ENCODE measurements at regions not wholly inside any gene's neighbourhood (a gene's known extent, or its start where the extent isn't known, plus 50 kb on each side); places are given as distances from the start of the nearest gene placed in this dataset.

GRCh38 chr10:111650088-111650487 is 533.5 kb downstream of the GPAM start:
- H3K4me3 ChIP-seq (ENCODE audit: low read depth, low read length), result no peak overlapping the region
- POLR2A ChIA-PET, result no interaction called here
- DNase-seq (ENCODE audit: low read depth, low spot score), result no peak
- CTCF ChIA-PET, result no interaction called here
- TF ChIP-seq, protein P1, sequence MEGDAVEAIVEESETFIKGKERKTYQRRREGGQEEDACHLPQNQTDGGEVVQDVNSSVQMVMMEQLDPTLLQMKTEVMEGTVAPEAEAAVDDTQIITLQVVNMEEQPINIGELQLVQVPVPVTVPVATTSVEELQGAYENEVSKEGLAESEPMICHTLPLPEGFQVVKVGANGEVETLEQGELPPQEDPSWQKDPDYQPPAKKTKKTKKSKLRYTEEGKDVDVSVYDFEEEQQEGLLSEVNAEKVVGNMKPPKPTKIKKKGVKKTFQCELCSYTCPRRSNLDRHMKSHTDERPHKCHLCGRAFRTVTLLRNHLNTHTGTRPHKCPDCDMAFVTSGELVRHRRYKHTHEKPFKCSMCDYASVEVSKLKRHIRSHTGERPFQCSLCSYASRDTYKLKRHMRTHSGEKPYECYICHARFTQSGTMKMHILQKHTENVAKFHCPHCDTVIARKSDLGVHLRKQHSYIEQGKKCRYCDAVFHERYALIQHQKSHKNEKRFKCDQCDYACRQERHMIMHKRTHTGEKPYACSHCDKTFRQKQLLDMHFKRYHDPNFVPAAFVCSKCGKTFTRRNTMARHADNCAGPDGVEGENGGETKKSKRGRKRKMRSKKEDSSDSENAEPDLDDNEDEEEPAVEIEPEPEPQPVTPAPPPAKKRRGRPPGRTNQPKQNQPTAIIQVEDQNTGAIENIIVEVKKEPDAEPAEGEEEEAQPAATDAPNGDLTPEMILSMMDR (IDR thresholded peaks at IDR 0.05; ENCODE audit: insufficient read depth, low read length, missing control alignments), result no peak

DNA sequence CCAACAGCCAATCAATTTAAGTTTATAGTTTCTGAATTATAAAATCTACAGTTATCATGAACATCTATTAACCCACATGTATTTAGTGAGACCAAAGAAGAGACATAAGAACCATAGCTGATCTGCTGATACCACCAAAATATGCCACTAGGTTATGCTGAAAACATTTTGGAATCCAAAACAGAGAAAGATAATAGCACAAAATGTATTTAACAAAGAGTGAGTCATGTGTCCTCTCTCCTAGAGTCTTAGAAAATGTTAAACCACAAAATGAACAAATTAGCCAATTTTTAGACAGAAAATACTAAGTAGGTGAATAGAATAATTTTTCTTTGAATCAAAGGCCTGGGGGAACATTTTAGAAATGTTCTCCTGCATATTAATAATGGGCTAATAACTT is 527.5 kb downstream of the GPAM start:
- ChIA-PET POLR2A (interaction anchor here (0.6 kb wide), 1 partner anchor 122 kb away, joined by 3 read pairs; no protein-coding TSS in a partner anchor), CTCF (no interaction called here)
- DNase-seq (ENCODE audit: low read depth, low spot score), result no peak
- no peak overlapping the region for H3K4me3 ChIP-seq (ENCODE audit: low read depth, low read length)
- TF ChIP-seq, protein P1 (IDR thresholded peaks at IDR 0.05; ENCODE audit: insufficient read depth, low read length, missing control alignments), result no peak

DNA sequence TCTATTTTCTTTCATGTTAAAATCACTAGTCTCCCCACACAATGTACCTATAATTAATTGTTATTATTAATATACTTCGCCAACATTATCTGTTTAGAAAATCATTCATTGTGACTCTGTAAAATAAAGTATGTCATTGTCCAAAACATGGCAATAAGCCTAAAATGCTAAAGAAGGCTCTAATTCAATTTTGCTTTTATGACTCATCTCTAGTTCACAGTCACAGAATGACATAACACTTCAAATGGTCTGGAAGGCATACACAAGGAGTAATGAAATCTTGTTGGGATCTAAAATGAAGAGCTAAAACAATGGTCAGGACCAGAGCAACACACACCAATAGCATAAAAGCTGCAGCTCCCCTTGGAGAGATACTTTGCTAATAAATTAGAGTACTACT is 505.8 kb downstream of the GPAM start:
- DNase-seq (ENCODE audit: low read depth, low spot score), result no peak
- ChIA-PET POLR2A (no interaction called here), CTCF (no interaction called here)
- TF ChIP-seq, protein P1 (IDR thresholded peaks at IDR 0.05; ENCODE audit: insufficient read depth, low read length, missing control alignments), result no peak
- no peak overlapping the region for H3K4me3 ChIP-seq (ENCODE audit: low read depth, low read length)

GRCh38 chr10:111686796-111687195 is 496.8 kb downstream of the GPAM start:
- ChIA-PET POLR2A (no interaction called here), CTCF (no interaction called here)
- H3K4me3 ChIP-seq (ENCODE audit: low read depth, low read length), result no peak overlapping the region
- TF ChIP-seq, protein P1 (IDR thresholded peaks at IDR 0.05; ENCODE audit: insufficient read depth, low read length, missing control alignments), result no peak
- no peak for DNase-seq (ENCODE audit: low read depth, low spot score)

GRCh38 chr10:111698711-111699110 is 484.9 kb downstream of the GPAM start:
- ChIA-PET POLR2A (no interaction called here), CTCF (no interaction called here)
- no peak overlapping the region for H3K4me3 ChIP-seq (ENCODE audit: low read depth, low read length)
- no peak for DNase-seq (ENCODE audit: low read depth, low spot score)
- TF ChIP-seq, protein P1 (IDR thresholded peaks at IDR 0.05; ENCODE audit: insufficient read depth, low read length, missing control alignments), result no peak

DNA sequence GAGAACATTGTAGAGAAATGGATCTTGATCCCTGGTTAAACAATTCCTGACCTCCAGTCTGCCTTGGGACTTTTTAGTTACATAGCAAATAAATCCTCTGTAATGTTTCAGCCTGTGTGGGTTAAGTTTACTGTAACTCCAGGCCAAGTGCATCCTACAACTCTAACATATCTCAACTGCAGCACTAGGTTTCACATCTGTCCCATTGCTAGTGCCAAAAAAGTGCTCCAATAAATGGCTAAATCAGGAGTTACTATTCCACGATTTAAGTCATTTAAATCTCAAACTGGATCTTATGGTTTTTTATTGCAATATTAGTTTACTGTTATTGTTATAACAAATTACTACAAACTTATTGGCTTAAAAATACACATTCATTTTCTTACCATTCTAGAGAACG is 479.6 kb downstream of the GPAM start:
- TF ChIP-seq, protein P1 (IDR thresholded peaks at IDR 0.05; ENCODE audit: insufficient read depth, low read length, missing control alignments), result no peak
- H3K4me3 ChIP-seq (ENCODE audit: low read depth, low read length), result no peak overlapping the region
- POLR2A ChIA-PET, result no interaction called here
- CTCF ChIA-PET, result no interaction called here
- no peak for DNase-seq (ENCODE audit: low read depth, low spot score)

Measured in AG04449 (cell line).